ENCODE measurements at regions not wholly inside any gene's neighbourhood (a gene's known extent, or its start where the extent isn't known, plus 50 kb on each side); places are given as distances from the start of the nearest gene placed in this dataset.
A peak's percentile ranks its signal among the peaks of the same experiment; 100 is the strongest.
"Not testable (repeated sequence)": the region's sequence is repeated elsewhere in the genome, so short reads cannot be mapped to it uniquely, and the experiment has no call there.

DNA sequence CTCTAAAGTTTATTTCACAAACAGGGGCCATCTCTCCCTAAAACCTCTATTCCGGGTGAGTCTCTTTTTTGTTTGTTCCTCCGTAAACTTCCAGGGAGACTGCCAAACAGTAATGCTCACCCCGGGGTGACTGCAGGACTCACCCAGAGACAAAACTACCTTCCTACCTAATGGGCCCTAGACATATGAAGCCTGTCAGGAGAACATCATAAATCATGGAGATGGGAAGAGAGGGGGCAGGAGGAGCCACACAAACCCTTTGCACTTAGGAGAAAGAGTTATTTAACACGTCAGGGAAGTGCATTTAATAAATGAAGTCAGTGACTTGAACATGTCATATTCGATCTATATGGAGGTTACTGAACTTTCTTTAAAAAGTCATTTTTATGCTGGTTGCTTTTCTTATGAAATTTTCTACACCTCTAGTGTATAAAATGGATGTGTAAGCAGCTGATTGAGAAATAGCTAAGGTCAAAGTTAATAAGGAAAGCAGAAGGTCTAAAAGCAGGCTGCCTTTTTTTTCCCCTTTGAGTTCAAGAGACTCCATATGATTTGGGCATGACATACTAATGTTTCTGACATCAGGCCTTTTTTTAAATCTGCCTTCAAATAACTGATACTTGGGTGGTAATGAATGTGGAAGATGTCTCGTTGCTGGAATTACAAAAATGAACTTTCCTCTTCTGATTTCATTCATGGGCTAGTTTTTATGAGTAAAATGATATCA is 286.9 kb upstream of the USP25 start:
- no peak for DNase-seq

DNA sequence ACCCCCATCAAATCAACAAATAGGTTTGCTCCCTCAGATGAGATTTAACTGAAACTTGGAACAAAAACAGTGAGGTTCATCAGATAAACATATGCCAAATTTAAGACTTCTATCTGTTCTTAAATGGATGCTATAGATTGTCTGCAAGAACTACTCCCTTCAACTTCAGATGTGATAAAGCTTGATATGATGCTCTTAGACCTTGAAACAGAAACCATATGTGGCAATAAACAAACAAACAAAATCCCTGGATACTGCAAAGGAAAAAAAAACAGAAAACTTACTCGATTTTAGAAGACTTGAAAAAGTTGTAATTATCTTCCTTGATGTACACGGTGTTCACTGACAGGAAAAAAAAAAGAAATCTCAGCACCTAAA is 286.1 kb upstream of the USP25 start:
- DNase-seq = no peak

DNA sequence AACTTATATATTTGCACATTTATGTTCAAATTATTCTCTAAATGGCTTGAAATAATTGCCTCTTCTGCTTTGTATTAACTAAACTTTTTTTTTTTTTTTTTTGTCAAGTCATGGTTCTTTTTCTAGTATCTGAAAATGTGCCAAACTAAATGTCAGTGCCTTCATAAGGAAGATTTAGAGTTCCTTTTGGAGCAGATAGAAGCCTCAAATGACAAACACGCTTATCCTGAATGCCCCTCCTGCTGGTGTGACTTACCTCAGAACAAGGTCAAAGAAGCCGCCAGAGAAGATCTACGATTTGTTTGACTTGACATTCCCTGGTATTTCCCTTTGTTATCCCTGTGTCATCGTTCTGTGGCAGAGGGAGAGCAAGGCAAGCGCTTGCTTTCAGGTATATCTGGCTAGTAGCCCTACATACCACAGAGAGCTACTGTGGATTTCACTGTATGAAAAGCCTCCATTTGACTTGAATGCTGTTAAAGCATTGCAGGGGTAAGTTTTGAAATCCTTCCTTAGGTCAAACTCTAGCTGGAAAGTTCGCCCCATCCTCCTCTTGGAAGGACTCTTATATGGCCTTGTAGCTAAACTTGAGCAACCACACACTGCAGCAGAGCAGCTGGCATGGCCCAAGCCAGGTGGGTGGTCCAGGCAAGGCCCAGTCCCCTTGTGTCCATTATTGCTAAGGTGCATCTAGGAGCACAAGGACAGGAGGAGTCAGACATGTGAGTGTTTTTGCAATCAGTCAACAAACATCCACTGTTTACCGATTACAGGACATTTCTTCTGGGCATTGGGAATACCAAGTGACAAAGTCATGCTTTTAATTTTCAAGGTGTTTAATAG is 285.4 kb upstream of the USP25 start:
- no peak for DNase-seq

DNA sequence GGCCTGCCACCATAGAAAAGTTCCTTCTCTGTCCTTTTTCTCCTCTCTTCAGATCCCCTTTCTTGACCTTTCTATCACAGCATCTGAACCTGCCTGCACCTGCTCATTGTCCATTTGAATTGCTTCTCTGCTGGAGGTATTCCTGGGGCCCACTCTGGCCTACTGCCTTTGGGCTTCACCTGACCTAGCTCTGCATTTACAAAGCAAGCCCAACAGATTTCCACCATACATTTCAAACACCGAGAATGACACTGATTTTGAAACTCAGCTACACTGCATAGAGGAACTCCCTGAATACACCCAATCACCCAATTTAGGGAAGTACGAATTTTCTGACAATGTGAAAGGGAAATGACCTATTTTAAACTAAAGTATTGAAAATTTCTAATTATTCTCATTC is 284.5 kb upstream of the USP25 start:
- no peak for DNase-seq

DNA sequence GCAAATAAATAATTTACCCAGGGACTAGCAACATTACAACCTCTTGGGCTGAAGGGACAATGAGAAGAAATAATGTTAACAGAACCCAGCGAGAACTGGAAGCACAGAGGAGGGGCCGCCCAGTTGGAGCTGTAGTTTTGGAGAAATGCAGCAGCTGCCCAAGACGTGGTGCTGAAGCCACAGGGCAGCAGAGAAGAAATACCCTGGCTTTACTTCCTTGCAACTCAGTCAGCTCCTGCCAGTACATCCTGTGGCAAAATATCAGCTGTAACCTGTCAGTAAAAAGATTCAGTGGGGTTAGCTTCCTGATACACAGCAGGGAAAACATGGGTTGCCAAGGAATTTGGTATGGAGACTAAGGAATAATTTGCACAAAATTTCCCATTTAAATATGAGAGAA is 283.6 kb upstream of the USP25 start:
- DNase-seq = no peak

DNA sequence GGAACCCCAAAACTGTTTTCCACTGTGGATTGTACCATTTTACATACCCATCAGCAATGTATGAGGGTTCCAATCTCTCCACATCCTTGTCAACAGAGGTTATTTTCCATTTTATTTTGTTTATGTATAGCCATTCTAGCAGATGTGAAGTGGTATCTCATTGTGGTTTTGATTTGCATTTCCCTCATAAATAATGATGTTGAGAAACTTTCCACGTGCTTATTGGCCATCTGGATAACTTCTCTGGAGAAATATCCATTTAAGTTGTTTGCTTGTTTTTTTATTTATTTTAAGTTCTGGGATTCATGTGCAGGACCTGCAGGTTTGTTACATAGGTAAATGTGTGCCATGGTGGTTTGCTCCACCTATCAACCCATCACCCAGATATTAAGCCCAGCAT is 280.2 kb upstream of the USP25 start:
- no peak for DNase-seq

DNA sequence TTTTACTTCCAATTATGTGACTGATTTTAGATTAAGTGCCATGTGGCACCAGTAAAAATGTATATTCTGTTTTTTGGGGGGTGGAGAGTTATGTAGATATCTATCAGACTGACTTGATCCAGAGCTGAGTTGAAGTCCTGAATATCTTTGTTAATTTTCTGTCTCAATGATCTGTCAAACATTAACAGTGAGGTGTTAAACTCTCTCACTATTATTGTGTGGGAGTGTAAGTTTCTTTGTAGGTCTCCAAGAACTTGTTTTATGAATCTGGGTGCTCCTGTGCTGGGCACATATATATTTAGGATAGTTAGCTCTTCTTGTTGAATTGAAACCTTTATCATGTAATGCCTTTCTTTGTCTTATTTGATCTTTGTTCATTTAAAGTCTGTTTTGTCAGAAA is 276.5 kb upstream of the USP25 start:
- DNase-seq = no peak

DNA sequence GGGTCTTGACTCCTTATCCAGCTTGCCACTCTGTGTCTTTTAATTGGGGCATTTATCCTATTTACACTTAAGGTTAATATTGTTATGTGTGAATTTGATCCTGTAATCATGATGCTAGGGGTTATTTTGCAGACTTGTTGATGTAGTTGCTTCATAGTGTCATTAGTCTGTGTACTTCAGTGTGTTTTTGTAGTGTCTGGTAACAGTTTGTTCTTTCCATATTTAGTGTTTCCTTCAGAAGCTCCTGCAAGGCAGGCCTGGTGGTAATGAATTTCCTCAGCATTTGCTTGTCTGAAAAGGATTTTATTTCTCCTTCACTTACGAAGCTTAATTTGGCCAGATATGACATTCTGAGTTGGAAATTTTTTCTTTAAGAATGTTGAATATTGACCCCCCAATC is 276.0 kb upstream of the USP25 start:
- not testable (repeated sequence) for DNase-seq

DNA sequence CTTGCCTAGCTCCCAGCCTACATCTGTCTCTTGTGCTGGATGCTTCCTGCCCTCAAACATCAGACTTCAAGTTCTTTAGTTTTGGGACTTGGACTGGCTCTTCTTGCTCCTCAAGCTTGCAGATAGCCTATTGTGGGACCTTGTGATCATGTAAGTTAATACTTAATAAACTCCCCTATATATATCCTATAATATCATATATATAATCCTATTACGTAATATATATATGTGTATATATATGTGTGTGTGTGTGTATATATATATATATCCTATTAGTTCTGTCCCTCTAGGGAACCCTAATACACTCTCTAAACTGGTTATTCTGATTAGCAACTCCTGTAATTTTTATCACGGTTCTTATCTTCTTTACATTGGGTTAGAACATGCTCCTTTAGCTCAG is 274.9 kb upstream of the USP25 start:
- not testable (repeated sequence) for DNase-seq

DNA sequence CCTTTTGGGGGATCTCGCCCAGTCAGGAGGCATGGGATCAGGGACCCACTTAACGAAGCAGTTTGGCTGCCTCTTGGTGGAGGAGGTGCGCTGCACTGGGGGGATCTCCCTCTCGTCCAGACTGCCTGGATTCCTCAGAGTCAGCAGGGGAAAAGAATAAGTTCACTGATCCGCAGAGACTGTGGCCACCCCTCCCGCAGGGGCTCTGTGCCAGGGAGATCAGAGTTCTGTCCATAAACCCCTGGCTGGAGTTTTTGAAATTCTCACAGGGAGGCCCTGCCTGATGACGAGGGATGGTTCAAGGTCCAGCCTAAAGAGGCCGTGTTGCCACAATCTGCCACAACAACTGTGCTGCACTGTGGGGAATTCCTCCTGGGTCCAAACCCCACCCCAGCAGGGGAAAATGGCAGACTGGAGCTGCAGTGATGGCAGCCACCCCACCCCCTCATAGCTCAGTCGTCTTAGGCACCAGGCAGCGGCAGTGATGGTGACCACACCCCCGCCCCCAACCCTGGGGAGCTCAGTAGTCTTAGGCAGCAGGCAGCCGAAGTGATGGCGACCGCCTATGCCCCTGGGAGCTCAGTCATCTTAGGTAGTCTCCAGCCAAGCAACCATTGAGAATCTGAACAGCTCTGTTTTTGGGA is 273.8 kb upstream of the USP25 start:
- no peak for DNase-seq

DNA sequence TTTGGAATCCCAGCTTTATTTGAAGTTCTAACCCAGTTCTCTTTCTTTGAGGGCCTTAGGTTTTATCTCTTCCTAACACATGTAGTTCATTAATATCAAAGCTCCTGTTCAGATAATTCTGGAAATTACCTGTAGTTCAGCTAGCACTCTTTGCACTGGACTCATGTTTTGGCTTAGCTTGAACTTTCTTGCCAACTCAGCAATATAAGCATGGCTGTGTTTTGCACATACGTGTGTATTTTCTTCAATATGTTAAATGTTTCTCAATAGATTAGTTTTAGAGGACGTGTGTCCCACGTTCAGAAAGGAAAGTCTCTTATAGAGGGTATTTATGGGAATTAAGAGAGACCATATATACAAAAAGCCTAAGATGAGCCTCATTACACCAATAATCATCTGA is 271.8 kb upstream of the USP25 start:
- DNase-seq = no peak

DNA sequence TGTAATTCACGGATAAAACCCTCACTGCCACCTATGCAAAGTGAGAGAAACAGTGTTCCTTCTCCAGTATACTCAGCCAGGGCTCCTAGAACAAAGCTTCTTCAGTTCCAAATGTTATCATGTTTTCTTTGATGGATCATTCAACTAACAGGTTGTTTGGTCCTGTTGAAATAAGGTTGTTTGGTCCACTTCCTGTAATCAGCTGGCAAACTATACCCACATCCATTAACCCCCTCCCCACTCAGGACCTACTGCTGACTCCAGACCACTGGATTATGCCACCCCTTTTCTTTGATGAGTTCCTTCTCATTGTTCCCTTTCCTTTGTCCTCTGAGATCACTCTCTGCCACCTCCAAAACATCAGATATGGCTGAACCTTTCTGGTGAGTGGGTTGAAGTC is 267.7 kb upstream of the USP25 start:
- DNase-seq = no peak

DNA sequence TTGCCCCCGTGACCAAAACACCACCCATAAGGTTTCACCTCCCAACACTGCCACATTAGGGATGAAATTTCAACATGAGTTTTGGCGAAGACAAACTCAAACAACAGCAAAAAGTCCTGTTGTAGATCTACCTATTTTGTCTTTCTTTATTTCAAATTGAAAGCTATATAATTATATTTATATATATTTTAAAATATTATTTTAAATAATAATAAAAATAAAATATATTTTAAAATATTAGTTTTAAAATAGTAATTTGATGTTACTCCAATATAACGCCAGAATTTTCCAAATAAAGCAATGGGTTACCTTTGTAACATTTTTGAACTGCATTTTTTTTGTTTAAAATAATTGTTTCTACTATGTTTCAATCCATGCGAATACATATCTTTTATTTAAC is 263.5 kb upstream of the USP25 start:
- DNase-seq = no peak

DNA sequence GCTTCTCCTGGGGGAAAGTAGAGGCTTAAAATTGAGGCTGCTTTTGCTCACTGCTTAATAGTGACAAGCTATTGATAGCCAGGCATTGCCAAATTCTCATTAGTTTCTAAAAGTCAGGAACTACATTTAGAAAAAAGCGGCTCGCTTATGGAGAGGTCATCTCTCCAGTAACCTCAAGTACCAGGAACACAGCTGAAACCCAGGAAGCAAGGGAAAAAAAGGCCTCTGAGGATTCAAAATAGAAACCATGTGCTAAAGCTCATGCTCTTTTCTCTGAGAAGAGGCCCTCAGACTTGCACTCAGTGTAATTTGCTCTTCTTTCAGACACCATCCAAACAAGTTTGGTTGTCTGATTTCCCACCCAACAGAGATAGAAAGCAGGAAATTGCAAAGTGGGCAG is 261.4 kb upstream of the USP25 start:
- no peak for DNase-seq

DNA sequence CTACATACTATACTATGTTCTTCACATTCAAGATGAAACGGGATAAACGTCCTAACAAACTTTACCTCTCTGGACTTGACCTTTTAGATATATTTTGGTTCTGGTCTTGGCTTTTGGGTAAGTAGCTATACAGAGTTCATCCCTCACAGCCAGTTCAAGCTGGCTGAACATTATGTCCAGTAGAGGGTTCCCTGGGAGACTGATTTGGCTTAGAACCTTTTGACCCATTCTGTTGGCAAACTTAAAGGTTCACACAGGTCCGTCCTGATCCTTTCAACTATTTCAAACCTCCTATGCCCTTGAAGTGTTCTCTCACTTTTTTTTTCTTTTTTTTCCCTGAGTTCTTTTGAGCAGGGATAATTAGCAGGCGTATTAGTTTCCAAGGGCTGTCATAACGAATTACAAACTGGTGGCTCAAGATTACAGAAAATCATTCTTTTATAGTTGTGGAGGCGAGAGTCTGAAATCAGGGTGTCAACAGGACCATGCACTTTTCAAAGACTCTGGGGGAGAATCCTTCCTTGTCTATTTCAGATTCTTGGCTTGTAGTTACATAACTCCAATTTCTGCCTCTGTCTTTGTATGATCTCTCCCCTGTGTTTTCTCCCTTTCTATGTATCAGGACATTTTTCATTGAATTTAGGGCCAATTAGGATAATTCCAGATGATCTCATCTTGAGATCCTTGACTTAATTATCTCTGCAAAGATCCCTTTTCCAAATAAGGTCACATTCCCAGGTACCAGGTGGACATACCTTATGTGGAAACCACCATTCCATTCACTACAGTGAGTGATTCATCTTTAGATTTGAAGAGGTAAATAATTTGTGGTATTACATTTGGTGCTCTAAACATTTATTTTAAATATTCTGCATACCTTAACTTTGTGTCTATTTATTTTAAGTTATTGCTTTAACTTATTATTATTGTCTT is 257.4 kb upstream of the USP25 start:
- DNase-seq = no peak

DNA sequence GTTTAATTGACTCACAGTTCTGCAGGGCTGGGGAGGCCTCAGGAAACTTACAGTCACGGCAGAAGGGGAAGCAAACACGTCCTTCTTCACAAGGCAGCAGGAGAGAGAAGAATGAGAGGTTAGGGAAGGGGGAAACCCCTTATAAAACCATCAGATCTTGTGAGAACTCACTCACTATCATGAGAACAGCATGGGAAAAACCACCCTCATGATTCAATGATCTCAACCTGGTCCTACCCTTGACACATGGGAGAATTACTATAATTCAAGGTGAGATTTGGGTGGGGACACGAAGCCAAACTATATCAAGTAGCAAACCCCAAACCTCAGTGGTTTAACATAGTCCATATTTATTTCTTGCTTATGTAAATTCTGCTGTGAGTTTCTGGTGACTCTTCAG is 252.0 kb upstream of the USP25 start:
- DNase-seq = not testable (repeated sequence)

DNA sequence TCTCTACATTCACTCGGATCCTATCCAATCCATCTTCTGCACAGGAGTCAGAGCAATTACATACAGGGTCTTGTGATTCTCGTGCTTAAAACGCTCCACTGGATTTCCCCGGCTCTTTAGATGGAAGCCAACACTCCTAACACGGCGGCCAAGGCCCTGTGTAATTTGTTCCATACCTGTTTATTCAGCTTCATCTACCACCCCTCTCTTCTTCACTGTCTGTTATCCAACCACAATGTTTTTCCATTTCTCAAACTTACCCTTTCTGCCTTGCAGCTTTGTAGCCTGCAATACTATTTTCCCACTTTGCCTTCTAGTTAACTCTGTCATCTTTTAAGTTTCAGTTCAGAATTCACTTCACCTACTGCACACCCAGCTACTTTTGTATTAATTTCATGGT is 249.6 kb upstream of the USP25 start:
- no peak for DNase-seq

DNA sequence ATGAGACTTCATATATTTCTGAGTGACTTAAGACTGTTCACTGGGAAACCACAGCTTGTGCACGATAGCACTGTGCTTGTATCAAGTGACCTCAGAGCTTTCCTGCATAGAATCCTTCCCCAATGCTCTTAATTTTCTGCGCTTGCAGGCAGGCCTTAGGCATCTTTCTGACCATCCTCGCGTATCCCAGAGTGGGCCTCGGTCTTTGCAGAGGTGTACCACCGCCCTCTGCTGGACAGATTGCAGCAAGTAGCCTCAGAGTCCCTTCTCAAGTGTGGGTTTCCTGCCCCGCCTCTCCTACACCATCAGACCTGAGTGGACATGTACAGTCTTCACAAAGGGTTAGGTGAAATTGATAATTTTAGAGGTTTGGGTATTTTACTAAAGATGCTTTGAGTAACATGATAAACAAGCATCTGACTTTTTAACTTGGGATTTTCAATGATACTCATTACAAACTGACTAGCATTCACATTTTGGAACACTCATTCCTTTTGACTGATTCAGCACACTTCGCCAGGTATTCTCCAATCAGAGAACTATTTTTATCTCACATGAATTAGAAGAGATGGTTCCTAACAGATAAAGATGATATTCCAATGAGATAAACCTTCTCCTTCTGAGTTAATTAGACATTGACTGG is 246.5 kb upstream of the USP25 start:
- peak; percentile 69 for DNase-seq

DNA sequence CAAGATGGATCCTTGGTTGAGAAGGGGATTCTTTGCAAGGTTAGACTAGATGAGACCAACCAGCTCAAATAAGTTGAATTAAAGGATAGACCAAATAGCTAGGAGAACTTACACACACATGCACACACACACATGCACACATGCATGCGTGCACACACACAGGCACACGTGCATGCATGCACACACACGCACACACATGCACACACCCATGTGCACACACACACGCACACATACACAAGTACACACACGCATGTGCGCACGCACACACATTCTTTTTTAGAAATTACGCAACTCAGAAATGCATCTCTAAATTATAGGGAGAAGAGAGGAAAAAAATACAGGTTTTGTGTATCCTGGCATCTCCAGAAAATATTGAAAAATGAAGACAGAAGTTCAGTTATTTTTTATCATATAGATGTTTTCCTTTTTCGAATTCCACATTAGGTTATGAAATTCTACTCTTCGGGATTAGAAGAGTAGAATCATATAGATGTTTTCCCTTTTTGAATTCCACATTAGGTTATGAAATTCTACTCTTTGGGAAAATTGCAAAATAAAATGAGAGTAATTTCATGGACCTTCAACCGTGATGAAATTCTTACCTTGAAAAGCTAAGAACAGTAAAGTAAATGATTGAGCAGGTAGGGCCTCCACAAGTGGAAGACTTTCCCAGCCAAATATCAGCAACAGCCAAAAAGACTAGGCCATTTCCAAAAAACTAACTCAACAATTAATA is 243.2 kb upstream of the USP25 start:
- no peak for DNase-seq

DNA sequence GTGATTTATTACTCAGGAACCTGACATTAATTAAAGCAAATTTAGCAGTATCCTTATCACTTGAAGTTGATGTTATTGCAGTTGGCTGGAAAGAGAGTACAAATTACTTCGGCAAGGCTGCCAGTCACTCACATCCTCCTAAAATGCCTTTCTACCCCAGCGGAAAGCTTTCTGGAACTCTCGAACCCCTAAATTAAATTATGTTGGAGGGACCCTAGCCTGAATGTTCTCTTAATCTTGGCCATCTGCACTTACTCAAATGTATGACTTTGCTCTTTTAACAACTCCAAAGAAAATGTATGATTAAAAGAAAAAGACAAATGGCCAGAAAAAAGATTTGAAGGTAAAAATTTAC is 242.6 kb upstream of the USP25 start:
- no peak for DNase-seq

DNA sequence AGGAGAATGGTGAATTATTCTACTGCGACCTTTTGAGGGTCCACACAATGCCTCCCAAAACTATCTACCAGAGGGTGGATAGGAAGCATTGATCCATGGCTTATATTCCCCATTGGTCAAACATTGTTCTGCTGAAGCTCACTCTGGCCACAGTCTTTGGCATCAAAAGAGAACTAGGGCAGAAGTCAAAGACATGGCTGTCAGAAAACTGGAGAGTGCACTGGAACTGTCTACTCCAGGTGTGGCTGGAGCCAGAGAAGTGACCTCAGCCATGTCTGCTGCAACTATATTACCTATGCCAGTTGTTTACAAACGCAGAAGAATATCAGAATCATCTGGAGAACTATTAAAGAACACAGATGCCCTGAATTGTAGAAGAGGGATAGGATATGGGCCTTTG is 238.7 kb upstream of the USP25 start:
- no peak for DNase-seq

DNA sequence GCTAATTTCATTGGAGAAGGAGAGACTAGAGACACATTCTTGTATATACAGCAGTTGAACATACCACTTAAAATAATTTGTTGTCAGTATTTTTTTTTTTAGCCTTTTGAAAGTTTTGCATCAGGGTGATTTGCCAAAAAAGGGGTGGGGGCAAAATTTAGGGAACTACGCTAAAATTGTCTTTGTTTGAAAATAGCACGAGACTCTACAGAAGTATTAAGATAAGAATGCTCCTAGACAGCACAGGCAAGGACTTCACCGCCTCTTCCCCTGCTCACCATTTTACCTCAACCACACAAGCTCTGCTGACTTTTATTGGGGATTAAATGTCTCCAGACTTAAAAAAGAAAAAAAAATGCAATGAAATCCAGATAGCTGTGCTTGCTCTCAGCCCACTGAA is 236.1 kb upstream of the USP25 start:
- no peak for DNase-seq

Data from T1000 (cell line).